GM18511 (cell line): ENCODE measurements at regions not wholly inside any gene's neighbourhood (a gene's known extent, or its start where the extent isn't known, plus 50 kb on each side); places are given as distances from the start of the nearest gene placed in this dataset.

Source experiments
- ATAC-seq: cut with Tn5 transposase; IDR thresholded peaks from one replicate; pipeline ENCODE4 v1.9.1; 2021; ENCODE audit warnings: mild to moderate bottlenecking, moderate library complexity; ENCODE audit not compliant: unreplicated experiment

- ATAC-seq: no peak
These were observed 339.4 kb upstream of the GRM7 start for GRCh38 chr3:6521369-6522113.

DNA sequence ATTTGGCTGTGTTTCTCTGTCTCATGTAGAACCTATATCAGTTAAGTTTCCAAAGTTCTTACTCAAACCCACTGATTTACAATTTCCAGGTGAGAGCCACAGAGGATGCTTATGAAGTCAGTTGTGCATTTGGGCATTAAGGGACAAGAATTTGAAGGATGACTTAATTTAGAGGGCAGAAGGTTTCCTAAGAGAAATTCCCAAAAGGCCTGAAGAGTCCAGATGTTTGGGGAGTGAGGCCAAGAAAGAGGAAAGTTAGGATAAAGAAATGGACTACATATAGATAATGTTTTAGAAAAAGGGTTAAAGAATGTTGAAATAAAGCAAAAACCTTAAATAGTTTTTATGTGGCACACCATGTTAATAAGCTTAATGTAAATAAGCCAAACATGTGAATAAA lies 338.7 kb upstream of the GRM7 start:
- ATAC-seq: no peak

- ATAC-seq: no peak
These were observed 337.9 kb upstream of the GRM7 start for GRCh38 chr3:6523043-6523442.

GRCh38 chr3:6524479-6524878 lies 336.4 kb upstream of the GRM7 start:
- ATAC-seq: no peak

GRCh38 chr3:6526321-6526720 lies 334.6 kb upstream of the GRM7 start:
- no peak for ATAC-seq

GRCh38 chr3:6526861-6527260 lies 334.1 kb upstream of the GRM7 start:
- ATAC-seq: no peak

GRCh38 chr3:6528951-6529350 lies 332.0 kb upstream of the GRM7 start:
- no peak for ATAC-seq

GRCh38 chr3:6531153-6531552 lies 329.8 kb upstream of the GRM7 start:
- ATAC-seq: no peak

DNA sequence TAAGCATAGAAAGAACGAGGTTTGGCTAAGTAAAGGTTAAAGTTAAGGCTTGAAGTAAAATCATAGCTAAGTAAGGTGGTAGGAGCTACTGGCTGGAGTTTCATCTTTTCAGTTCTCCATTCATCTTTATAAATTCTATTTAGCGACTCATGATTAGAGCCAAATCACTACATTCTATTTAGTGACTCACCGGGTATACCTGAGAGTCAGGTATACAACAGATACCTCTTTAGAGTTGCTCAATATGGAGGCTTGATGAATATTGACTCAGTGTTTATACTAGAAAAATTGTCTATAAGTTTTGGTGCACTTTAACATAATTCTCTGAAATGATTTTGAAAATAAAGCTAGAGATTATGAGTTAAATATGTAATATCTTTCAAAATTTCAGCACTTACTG lies 328.8 kb upstream of the GRM7 start:
- no peak for ATAC-seq

GRCh38 chr3:6540981-6541380 lies 319.9 kb upstream of the GRM7 start:
- no peak for ATAC-seq

DNA sequence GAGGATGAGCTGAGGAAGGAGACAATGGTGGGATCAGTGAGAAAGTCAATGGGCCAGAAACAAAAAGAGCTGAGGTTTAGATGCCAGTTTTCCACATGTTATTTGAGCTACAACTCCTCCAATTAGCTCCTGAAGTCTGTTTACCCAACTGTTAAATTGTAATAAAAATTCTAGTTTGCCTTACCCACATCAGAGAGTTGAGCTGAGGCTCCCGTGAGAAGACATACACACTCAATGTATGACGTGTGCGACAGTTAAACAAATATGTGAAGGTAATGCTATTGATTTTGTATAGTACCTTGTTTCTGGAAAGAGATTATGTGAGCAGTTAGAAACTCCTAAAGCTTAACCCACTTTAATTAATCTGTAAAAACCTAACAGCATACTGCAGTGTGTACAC lies 318.1 kb upstream of the GRM7 start:
- ATAC-seq: no peak

GRCh38 chr3:6549296-6549695 lies 311.6 kb upstream of the GRM7 start:
- ATAC-seq: no peak

- ATAC-seq: no peak
These were observed 309.8 kb upstream of the GRM7 start for GRCh38 chr3:6551165-6551564.

DNA sequence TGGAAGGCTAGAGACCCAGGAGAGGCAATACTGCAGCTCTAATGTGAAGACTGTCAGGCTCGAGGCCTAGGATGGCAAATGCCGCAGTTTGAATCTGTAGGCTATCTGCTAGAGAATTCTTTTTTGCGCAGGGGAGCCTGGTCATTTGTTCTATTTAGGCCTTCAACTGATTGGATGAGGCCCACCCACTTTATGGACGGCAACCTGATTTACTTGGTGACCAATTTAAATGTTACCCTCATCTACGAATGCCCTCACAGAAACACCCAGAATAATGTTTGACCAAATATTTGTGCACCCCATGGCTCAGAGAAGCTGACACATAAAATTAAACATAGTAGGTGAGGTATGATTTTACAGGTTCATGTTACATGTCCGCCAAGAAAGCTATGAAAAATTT lies 300.7 kb upstream of the GRM7 start:
- ATAC-seq: no peak

DNA sequence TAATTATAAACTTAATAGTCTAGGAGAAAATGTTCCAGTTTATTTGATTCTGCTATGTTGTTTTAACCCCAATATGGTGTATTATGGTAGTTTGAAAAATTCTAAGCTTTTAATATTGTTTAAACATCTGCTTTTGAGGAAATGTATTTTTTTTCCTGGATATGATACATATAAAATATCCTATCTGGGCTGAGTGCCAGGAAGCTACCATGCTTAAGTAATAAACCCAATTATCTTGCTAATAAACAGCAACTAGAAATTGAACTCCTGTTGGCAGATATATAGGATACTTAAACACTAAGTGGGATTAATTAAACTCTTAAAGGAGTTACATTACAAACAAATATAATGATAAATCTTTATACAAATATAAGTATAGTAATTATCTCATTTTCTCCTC lies 293.7 kb upstream of the GRM7 start:
- no peak for ATAC-seq

DNA sequence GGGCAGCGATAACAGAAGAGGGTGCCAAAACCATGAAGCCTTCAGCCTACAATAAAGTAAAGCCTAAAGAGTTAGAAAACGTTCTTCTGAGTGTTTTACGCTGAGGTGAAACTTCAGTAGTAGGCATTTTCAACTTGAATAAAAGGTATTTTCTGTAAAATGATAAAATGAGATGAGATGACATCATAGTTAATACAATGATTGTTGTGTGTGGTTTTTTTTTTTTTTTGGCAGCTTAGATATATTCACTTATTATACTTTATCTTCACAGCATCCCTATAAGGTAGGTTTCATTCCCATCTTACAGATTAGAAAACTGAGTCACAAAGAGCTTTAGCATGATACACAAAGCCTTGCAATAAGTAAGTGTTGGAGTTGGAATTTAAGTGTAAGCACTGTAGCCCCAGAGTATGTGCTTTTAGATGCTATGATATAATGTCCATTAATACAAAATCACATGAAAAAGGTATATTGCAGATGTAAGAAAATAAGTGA lies 291.9 kb upstream of the GRM7 start:
- no peak for ATAC-seq

DNA sequence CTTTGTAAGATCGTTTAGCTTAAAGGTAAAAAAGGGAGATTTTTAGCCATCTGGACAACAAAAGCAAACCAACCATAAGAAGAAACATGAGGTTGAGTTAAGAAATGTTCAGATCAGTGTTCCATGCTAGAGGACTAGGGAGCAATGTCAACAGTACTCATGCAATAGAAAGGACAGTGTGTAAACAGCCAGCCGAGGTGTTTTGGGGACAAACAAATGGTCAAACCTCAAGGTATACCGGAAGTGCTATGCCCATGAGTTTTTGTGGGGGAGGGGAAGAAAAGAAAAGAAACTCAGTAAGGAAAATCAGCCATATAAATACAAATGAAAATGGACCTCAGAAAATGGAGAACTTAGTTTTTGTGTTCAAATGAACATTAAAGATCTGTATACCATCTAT lies 289.5 kb upstream of the GRM7 start:
- ATAC-seq: no peak

DNA sequence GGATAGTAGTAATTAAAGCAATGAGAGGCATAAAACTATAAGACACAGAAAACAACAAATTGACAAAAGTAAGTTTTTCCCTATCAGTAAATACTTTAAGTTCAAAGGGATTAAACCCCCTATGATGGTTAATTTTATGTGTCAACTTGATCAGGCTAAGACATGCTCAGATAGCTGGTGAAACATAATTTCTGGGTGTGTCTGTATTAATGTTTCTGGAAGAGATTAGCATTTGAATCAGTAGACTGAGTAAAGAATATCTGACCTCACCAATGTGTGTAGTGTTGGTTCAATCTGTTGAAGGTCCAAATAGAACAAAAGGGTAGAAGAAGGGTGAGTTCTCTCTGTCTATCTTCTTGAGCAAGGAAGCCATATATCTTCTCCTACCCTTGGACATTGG lies 283.3 kb upstream of the GRM7 start:
- ATAC-seq: no peak

DNA sequence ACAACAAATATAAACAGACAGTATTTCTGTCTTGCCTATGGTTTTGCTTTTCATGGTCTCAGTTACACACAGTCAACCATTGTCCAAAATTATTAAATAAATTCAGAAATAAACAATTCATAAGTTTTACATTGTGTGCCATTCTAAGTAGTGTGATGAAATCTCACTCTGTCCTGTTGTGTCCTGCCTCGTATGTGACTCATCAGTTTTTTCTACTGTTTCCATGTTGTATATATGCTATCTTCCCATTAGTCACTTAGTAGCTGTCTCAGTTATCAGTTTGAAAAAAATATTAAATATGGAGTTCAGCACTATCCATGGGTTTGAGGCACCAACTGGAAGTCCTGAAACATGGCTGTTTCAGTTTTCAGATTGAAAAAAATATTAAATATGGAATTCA lies 282.4 kb upstream of the GRM7 start:
- ATAC-seq: no peak

DNA sequence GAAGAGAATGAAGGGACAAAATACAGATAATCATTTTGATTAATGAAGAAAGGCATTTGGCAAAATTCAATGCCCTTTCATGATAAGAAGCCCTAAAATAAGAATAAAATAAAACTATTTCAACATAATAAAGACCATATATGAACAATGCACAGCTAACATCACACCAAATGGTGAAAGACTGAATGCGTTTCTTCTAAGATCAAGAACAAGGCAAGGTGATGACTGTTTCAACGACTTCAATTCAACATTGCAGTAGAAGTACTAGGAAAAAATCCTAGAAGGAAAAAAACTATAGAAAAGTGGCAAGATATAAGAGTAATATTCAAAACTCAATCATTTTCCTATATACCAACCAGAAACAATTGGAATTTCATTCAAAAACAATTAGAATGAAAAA lies 280.1 kb upstream of the GRM7 start:
- ATAC-seq: no peak

DNA sequence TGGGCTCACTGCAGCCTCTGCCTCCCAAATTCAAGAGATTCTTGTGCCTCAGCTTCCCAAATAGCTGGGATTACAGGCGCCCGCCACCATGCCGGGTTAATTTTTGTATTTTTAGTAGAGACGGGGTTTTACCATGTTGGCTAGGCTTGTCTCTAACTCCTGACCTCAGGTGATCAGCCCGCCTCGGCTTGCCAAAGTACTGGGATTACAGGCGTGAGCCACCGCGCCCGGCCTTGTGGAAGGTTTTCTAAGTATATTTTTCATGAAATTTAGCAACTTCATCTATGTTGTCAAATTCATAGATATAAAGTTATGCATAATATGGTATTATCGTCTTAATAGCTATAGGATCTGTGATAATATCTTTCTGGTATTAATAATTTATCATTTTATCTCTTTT lies 275.6 kb upstream of the GRM7 start:
- ATAC-seq: no peak

DNA sequence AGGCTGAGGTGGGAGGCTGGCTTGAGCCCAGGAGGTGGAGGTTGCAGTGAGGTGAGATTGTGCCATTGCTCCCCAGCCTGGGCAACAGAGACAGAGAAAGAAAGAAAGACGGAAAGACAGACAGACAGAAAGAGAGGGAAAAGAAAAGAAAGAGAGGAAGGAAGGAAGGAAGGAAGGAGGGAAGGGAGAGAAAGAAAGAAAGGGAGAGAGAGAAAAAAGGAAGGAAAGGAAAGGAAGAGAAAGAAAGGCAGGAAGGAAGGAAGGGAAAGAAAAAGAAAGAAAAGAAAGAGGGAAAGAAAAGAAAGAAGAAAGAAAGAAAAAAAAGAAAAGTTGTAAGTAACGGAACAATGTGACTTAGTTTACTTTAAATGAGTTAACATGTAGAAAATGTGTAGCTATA lies 260.7 kb upstream of the GRM7 start:
- no peak for ATAC-seq

DNA sequence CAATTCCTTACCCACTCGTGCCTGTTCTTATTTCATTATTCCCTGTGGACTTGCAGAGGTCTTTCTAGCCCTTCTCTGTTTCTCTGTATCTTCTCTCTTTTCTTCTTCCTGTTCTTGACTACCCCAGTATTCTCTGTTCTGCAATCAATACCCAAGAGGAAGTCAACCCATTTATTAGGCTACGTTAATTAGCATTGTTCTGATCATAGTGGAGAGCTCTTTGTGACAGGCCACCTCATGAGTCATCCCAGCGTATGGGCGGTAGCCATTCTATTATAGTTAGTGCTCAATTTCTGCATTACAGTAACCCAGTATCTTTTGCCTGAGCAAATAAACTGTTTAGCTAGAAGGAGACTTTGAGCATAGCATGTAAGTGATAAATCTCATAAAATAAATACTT lies 259.5 kb upstream of the GRM7 start:
- ATAC-seq: no peak
